ENCODE measurements at regions not wholly inside any gene's neighbourhood (a gene's known extent, or its start where the extent isn't known, plus 50 kb on each side); places are given as distances from the start of the nearest gene placed in this dataset.

- TF ChIP-seq CTCF (IDR thresholded peaks at IDR 0.05; ENCODE audit: low read depth, low read length) = no peak
- Histone ChIP-seq H3K9me3 (peaks cover 75% of the 10 kb centered on the region), H3K4me1 (peaks cover 31% of the 10 kb centered on the region), H3K4me3 (ENCODE audit: low read depth, low read length) (no peak overlapping the region), H3K36me3 (peaks cover 8% of the 10 kb centered on the region), H3K27me3 (no peaks in the 10 kb centered on the region)
- DNase-seq = peak; percentile 95
Observed at GRCh38 chr2:16205631-16206030, 265.3 kb downstream of the MYCN start.

DNA sequence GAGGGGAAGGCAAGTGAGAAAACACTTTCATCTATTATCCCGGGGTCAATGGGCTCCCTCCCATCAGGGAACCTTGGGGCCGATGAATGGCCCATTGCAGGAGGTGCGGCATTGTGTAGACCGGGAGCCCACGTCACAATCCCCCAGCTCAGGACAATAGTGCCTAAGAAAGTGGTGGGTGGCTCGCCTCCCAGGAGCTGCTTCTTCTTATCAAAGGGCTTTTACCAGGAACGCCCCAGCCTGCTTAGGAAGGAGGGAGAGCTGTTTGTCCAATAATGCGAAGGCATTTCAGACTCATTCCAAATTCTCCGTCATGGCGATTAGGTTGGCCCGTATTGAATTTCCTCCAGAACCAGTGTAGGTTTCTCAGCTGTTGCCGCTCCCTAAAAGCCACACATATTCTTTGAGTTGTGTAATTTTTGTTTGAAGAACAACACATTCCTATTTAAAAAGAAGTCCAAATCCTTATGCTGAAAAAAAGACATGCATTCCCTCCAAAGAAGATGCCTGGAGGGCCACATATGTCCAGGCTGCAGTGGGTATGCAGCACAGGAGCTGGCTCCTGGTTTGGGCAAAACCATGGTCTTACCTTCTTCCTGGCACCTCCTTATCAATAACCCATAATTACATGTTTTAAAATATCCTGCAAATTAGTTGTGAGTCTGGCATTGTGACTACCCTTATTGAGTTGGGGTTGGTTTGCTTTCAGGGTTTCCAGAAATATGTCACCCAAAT, 264.7 kb downstream of the MYCN start:
- no peak for TF ChIP-seq CTCF (IDR thresholded peaks at IDR 0.05; ENCODE audit: low read depth, low read length)
- Histone ChIP-seq H3K4me3 (ENCODE audit: low read depth, low read length) (no peak overlapping the region), H3K36me3 (peaks cover 10% of the 10 kb centered on the region), H3K9me3 (peaks cover 72% of the 10 kb centered on the region), H3K27me3 (no peaks in the 10 kb centered on the region), H3K4me1 (peaks cover 32% of the 10 kb centered on the region)
- peak; percentile 99 for DNase-seq

DNA sequence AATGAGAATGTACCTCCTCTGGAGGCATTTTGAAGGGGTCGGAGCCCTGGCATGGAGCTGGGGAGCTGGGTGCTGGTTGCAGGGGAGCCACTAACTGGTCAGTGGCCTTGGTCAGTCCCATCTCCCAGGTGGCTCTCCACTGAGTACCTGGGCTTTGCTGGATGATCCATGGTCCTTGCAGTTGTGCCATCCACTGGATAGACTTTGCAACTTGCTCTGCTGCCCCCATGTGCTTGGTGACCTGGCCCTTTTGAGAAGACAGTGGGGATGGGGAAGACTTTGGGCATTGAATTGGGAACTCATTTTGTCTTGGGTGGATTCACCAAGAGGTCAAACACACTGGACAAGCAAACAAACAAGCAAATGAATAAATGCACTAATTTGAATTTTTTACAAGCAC, 263.9 kb downstream of the MYCN start:
- Histone ChIP-seq H3K27me3 (no peaks in the 10 kb centered on the region), H3K9me3 (peaks cover 72% of the 10 kb centered on the region), H3K36me3 (peaks cover 15% of the 10 kb centered on the region), H3K4me3 (ENCODE audit: low read depth, low read length) (no peak overlapping the region), H3K4me1 (peaks cover 38% of the 10 kb centered on the region)
- no peak for TF ChIP-seq CTCF (IDR thresholded peaks at IDR 0.05; ENCODE audit: low read depth, low read length)
- DNase-seq = peak; percentile 99

GRCh38 chr2:16203691-16204090, 263.3 kb downstream of the MYCN start:
- no peak for TF ChIP-seq CTCF (IDR thresholded peaks at IDR 0.05; ENCODE audit: low read depth, low read length)
- no peak overlapping the region for H3K4me3 ChIP-seq (ENCODE audit: low read depth, low read length)
- peaks cover 67% of the 10 kb centered on the region for H3K9me3 ChIP-seq
- peak; percentile 100 for DNase-seq
- H3K4me1 ChIP-seq = peaks cover 44% of the 10 kb centered on the region
- H3K36me3 ChIP-seq = peaks cover 15% of the 10 kb centered on the region
- H3K27me3 ChIP-seq = no peaks in the 10 kb centered on the region

DNA sequence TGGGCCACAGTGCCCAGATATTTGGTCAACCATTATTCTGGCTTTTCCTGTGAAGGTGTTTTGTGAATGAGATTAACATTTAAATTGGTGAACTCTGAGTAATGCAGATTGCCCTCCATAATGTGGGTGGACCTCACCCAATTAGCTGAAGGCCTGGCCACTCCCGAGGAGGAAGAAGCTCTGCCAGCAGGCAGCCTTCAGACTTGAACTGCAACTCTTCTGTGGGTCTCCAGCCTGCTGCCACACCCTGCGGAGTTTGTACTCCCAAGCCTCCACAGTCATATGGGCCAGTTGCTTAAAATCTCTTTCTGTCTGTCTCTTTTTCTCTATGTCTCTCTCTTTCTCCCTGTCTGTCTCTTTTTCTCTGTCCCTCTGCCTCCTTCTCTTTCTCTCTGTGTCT, 262.7 kb downstream of the MYCN start:
- no peak for TF ChIP-seq CTCF (IDR thresholded peaks at IDR 0.05; ENCODE audit: low read depth, low read length)
- Histone ChIP-seq H3K9me3 (peaks cover 61% of the 10 kb centered on the region), H3K4me3 (ENCODE audit: low read depth, low read length) (no peak overlapping the region), H3K4me1 (peaks cover 47% of the 10 kb centered on the region), H3K27me3 (no peaks in the 10 kb centered on the region), H3K36me3 (peaks cover 15% of the 10 kb centered on the region)
- peak; percentile 100 for DNase-seq

DNA sequence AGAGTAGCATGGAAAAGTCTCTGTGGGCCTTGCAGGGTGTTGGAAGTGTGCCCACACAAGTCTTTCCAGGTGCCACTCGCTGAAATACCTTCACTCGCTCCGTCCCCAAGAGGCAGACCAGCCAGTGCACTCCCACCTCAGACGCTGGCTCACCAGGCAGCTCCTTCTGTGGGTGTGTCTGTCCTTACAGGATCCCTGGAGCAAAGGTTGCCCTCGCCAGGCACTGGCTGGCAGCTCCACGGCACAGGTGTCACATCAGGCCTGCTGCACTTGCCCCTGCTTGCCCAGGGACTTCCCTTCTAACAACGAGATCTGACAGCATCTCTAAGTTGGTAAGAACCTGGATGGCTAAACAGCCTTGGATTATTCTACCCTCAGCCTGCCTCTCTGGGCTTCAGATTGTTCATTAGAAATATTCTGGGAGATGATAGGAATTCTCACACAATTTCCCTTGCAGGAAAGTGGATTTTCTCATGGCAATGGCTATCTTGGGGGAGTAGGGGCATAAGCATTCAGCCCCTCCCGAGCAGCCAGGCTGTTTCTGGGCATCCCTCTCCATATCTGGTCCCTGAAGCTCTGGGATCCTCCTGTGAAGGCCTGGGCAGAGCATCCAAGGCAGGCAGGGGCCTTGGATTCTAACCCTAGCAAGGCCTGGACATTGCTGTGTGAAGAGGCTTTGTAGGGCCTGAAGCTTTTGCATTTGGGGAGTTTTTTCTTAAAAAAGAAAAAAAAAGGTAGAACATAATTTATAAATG, 262.1 kb downstream of the MYCN start:
- no peaks in the 10 kb centered on the region for H3K27me3 ChIP-seq
- no peak for TF ChIP-seq CTCF (IDR thresholded peaks at IDR 0.05; ENCODE audit: low read depth, low read length)
- peaks cover 53% of the 10 kb centered on the region for H3K4me1 ChIP-seq
- H3K4me3 ChIP-seq (ENCODE audit: low read depth, low read length) = peak overlapping the region; percentile 0
- peak; percentile 100 for DNase-seq
- peaks cover 54% of the 10 kb centered on the region for H3K9me3 ChIP-seq
- peaks cover 15% of the 10 kb centered on the region for H3K36me3 ChIP-seq
